Left ventricle myocardium superior (tissue), 1 donor: ENCODE measurements at regions not wholly inside any gene's neighbourhood (a gene's known extent, or its start where the extent isn't known, plus 50 kb on each side); places are given as distances from the start of the nearest gene placed in this dataset.
"Not testable (repeated sequence)": the region's sequence is repeated elsewhere in the genome, so short reads cannot be mapped to it uniquely, and the experiment has no call there.

Experiments
- ATAC-seq: fragments of 200-7000 bp; cut with Tn5 transposase; one replicate; pipeline ENCODE4 v1.9.1; 2020; ENCODE audit warnings: mild to moderate bottlenecking, moderate library complexity
- DNase-seq: peaks from one replicate; pipeline ENCODE4 v3.0.0-alpha.2; 2020
- intact Hi-C: fragments of 100-400 bp; cut with micrococcal nuclease; formaldehyde crosslinking; loops from one replicate; pipeline ENCODE4 v1.11.0; 2022
- donor health status: DM: no; HTN: yes; CAD: no; lungs with severe emphysema.

DNA sequence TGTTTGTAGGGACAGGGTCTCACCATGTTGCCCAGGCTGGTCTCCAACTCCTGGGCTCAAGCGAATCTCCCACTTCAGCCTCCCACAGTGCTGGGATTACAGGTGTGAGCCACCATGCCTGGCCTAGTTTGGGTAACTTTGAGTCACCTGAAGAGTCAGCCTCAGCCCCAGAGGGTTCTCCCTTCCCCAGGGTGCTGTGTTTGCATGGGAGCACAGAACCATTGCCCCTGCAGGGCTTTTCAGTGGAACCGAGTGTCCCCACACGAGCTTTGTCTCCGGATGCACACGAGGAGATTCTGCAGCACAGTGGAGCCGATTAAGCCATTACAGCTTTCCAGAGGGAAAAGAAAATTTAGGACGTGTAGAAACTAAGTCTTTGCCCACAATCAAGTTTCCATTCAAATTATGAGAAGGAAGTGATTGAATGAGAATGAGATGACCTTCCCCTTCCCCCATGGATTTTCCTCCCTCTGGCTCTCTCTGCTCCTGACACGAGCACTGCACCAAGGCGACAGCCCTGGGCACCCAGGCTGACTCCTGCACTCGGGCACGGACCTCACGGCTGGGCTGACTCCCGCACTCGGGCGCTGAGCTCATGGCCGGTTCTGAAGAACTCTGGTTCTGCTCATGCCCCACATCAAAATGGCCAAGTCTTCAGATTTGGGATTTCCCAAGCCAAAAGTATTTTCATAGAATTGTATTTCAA is 81.8 kb downstream of the TTLL2 start:
- intact Hi-C loops, DNase-seq, ATAC-seq: not testable (repeated sequence)

GRCh38 chr6:167407239-167408064 is 82.6 kb downstream of the TTLL2 start:
- no peak for DNase-seq
- ATAC-seq, result no peak
- intact Hi-C loops, result no loop called here

DNA sequence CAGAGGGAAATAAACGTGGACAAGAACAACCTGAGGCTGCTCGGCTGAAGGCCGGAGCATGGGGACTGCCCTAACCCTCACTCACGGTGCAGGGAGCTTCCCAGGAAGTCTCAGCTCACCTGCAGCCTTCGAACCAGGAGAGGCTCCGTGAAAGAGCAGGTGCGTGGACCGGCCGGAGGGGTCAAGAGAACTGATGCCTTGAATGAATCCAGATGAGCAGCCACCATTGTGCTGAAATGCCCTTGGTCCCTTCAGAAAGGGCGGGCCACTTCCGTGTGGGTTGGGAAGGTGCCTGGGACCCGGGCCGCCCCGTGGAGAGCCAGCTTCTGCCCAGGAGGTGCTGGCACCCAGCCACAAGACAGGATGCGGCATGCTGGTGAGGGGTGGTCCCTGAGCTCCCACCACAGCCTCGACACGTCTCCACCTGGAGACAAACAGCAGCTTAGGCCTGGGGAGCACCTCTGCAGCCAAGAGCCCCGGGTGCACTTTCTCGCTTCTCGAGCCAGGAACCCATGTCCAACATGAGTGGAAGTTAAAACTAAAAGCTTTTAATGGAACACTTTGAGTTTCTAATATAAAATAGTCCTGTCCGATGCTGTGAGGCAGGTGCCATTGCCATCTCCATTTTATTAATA is 83.5 kb downstream of the TTLL2 start:
- intact Hi-C loops, result no loop called here
- ATAC-seq, result no peak
- no peak for DNase-seq

DNA sequence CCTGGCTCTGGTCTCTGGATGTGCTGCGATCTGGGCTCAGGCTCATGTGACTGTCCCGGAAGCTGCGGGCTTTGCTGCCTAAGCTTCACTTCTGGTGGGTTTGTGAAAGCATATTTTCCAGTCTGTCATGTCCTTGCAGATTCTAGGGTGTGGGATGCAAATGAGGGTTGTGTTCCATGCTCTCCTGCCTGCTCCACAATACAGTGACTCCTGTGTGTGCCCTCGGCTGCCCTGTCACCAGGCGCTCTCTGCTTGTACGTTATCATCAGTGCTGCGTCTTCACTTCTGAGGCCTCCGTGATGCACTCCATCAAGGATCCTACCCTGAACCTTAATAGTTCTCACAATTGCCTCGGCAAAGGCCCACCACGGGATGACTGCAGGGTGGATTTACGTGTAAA is 84.2 kb downstream of the TTLL2 start:
- intact Hi-C loops, result no loop called here
- DNase-seq (no peak), ATAC-seq (no peak)

- no peak for DNase-seq
- intact Hi-C loops, result no loop called here
- ATAC-seq, result no peak
These were observed 84.8 kb downstream of the TTLL2 start for GRCh38 chr6:167409694-167410093.

GRCh38 chr6:167410462-167410861 is 85.6 kb downstream of the TTLL2 start:
- DNase-seq (no peak), ATAC-seq (no peak)
- intact Hi-C loops, result no loop called here

- DNase-seq, result no peak
- intact Hi-C loops, result no loop called here
- ATAC-seq, result no peak
These were observed 87.6 kb downstream of the TTLL2 start for GRCh38 chr6:167412506-167412905.

DNA sequence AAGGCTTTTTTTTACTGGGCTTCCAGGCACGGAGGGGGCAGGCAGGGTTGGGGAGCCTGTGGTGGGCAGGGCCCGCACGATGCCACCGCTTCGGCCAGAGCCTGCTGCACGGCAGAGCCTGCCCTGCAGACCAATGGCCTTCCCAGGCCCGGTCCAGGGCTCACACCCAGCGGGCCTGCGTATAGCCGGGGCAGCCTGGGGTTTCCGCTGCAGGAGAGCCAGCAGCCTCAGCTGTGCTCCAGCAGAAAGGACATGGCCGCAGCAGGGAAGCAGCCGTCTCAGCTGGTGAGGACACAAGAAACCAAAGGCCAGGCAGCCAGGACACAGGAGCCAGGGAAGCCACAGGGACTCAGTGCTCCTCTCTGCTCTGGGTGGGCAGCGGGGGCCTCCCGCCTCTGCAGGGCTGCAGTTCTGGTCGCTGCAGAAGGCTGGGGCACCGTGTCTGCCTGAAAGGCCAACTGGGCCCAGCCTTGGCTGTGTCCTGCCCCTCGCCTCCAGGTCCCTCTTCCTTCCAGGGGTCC is 90.6 kb downstream of the TTLL2 start:
- intact Hi-C loops, result no loop called here
- no peak for DNase-seq
- no peak for ATAC-seq

DNA sequence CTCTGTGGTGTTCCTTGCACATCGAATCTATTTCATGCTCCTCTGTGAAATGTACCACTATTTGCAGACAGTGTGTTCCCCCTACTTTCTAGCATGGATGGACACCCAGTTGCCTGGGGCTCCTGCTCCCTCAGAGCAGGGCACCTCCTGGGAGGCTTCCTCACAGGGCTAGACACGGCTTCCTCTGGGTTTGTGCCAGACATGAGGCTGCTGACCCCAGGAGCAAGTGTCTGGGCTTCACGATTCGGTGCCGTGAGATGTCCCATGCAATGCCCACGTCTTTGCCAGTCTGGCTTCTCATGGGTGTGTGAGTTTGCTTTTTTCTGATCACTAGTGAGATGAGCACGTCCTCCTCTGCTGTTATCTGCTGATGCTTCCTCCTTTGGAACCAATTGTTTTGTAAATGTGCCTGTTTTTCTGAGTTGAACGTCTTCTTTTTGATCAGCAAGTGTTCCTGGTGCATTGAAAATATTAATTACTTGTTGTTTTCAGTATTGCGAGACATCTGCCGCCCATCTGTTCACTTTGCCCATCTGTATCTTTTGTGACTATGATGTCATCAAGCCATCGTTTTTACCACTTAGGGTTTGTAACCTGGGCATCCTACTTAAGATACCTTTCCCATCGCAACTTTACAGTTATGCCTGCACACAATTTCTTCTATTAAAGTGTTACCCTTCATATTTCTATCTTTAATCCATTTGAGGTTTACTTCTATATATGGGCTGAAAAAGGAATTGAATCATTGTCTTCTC is 92.0 kb downstream of the TTLL2 start:
- ATAC-seq (no peak), DNase-seq (no peak)
- intact Hi-C loops, result no loop called here

- intact Hi-C loops, result no loop called here
- DNase-seq (no peak), ATAC-seq (no peak)
These were observed 95.3 kb downstream of the TTLL2 start for GRCh38 chr6:167420177-167420576.

DNA sequence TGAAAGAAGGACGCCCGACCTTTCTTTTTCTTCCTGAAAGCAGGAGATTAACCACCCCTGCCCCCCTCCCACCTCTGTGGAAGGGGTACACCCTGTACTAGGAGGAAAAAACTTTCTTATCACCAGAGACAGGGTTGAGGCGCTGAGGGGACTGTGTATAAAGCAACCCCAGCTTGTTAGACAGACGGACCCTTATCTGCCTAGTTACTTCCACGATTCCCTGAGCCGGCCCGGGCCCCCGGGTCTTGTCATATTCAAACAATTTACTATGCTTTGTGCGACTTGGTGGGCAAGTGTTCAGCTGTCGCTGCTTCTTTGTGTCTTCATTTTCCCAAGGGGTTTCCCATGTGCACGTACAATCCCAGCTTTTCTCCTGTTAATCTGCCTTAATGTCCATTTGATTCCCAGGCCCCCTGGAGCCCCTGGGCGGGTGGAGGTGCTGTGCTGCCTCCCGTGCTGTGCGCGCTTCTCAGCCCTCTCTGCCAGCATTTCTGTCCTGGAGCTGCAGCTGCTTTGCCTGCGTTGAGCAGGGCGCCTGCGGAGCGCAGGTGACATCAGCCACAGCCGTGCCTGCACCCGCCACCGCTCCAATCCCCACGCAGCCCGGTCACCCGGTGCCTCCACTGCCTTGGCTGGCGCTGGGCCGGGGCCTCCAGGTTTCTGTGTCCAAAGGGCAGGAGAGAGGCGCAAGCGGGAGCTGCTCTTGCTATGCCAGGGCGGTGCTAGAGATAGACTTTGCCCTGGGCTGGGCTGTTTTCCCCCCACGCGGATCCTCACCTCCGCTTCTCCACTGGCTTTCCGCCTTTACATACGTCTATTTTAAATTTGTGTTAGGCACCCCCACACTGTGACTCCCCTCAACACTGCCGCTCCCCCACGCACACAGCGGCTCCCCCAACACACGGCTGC is 96.2 kb downstream of the TTLL2 start:
- intact Hi-C loops, result no loop called here
- no peak for ATAC-seq
- DNase-seq, result no peak

DNA sequence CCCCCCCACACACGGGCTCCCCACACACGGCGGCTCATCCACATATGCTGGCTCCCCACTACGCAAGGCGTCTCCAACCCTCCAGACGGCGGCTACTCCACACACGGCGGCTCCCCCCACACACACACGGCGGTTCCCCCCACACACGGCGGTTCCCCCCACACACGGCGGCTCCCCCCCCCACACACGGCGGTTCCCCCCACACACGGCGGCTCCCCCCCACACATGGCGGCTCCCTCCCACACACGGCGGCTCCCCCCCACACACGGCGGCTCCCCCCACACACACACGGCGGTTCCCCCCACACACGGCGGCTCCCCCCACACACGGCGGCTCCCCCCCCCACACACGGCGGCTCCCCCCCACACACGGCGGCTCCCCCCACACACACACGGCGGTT is 97.1 kb downstream of the TTLL2 start:
- DNase-seq, ATAC-seq, intact Hi-C loops: not testable (repeated sequence)

DNA sequence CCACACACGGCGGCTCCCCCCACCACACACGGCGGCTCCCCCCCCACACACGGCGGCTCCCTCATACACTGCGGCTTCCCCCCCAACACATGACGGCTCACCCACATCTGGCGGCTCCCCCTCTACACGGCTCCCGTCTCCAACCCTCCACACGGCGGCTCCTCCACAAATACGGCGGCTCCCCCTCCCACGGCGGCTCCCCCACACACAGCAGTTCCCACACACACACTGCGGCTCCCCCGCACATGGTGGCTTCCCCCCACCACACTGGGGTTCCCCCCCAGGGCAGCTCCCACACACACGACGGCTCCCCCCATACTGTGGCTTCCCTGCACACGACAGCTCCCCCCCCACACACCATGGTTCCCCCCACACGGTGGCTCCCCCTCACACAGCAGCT is 98.0 kb downstream of the TTLL2 start:
- ATAC-seq, result no peak
- intact Hi-C loops, result no loop called here
- DNase-seq, result no peak

- ATAC-seq (no peak), DNase-seq (no peak)
- intact Hi-C loops, result no loop called here
These were observed 99.3 kb downstream of the TTLL2 start for GRCh38 chr6:167424060-167424673.

DNA sequence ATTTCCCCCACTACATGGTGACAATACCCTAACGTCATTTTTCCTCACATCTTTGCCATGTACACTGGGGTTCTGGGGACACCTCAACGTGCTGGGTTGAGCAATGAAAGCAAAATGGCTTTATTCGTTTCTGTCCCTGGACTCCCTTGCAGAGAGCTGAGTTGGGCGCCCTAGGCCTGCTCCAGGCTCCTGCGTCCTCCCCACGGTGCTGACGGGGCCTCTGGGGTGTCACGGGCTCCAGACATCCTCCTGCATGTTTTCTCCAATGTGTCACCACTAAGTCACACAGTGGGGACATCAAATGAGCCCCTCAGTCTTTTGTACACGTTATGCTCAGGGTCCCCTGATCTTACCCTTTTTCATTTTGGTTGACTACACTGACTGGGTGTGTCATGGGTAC is 99.8 kb downstream of the TTLL2 start:
- DNase-seq (no peak), ATAC-seq (no peak)
- intact Hi-C loops, result no loop called here

DNA sequence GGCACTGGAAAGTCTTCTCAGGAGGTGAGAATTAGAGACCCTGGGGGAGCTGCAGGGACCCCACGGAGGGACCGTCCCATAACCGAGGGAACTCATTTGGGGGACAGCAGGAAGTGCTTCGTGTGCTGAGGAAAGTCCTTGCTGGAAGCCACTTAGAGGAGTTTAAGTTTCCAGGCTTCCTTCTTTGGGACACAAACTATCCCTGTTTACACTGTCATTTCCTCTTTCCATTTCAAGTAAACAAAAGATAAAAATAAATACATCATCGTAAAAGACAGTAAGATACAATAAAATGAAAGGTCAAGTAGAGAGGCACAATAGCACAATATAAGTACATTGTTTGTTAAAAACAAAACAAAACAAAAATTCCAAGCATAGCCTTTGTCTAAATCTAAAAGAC is 101.2 kb downstream of the TTLL2 start:
- intact Hi-C loops, result no loop called here
- ATAC-seq (no peak), DNase-seq (no peak)

- intact Hi-C loops, result no loop called here
- DNase-seq (no peak), ATAC-seq (no peak)
These were observed 101.8 kb downstream of the TTLL2 start for GRCh38 chr6:167426651-167427050.
